IPS-11a (cell line): ENCODE measurements at regions not wholly inside any gene's neighbourhood (a gene's known extent, or its start where the extent isn't known, plus 50 kb on each side); places are given as distances from the start of the nearest gene placed in this dataset.

Experiments
- H3K4me3 ChIP-seq: one replicate; pipeline ENCODE4 v1.5.1; 2013; ENCODE audit warnings: low read depth, low read length, control low read depth

DNA sequence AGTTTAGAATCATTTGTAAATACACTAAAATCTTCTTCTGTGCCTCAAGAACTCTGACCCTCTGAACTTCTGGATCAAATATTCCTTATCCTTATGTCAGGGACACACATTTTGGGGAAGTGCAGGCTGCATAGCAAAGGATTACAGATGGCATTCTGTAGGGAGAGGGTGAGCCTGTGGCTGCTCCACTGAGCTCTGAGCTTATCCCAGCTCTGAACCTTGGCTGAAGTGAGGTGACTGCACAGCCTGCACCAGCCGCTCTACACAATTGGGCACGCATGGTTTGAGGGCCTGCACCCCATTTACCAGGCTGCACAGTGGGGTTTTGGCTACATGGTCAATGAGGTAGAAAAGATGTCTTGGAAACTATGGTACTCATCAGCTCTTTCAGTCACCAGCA lies 251.6 kb downstream of the GALR1 start:
- no peak overlapping the region for H3K4me3 ChIP-seq

DNA sequence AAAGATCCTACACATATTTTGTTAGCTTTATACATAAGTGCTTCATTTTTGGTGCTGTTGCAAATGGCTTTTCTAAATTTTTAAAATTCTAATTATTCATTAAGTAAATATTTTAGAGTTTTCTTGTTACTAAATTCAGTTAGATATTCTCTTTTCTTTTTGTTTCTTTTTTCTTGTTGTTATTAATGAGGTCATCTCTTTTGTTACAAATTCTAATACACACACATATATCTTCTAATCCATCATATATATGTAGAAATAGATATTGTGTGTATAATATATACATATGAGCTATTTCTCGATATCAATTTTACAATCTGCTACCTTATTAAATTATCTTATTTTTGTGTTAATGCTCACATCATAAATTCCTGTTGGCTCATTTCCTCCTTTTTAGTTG lies 255.9 kb downstream of the GALR1 start:
- H3K4me3 ChIP-seq: no peak overlapping the region

DNA sequence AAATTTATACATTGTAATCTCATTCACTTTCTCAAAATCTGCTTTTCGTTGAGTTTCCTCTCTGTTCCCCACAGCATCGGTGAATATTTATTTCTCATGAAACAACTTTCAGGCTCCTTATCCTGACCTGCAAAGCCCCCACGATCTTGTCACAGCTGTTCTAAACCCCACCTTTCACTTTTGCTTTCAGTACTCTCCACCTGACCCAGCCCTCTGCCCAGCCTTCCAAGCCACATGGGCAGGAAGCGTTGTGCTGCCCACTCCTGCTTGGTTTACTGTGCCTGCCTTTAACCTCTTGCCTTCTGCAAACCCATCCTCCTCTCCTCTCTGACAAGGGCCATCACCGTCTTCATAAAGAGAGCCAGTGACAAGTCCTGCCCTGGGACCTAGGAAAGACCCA lies 262.5 kb downstream of the GALR1 start:
- H3K4me3 ChIP-seq: no peak overlapping the region

- H3K4me3 ChIP-seq: no peak overlapping the region
Measured at GRCh38 chr18:77517901-77518300, 268.3 kb downstream of the GALR1 start.

DNA sequence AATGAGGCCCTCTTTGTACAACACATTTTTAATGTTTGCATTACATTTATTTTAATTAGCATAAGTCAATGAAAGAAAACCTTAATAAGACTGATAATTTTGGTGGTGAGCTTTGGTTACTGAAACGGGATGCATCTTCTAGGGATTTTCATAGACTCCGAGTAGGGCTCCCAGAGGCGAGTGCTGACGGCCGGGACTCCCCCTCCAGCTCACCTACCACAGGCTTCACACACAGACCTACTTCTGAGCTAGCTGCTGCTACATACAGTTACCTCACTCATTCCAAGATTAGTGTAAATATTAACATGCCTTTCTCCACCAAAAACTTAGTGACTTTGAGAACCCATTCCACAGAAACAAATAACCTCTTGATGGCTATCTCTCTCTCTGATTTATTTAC lies 271.1 kb downstream of the GALR1 start:
- H3K4me3 ChIP-seq: no peak overlapping the region

DNA sequence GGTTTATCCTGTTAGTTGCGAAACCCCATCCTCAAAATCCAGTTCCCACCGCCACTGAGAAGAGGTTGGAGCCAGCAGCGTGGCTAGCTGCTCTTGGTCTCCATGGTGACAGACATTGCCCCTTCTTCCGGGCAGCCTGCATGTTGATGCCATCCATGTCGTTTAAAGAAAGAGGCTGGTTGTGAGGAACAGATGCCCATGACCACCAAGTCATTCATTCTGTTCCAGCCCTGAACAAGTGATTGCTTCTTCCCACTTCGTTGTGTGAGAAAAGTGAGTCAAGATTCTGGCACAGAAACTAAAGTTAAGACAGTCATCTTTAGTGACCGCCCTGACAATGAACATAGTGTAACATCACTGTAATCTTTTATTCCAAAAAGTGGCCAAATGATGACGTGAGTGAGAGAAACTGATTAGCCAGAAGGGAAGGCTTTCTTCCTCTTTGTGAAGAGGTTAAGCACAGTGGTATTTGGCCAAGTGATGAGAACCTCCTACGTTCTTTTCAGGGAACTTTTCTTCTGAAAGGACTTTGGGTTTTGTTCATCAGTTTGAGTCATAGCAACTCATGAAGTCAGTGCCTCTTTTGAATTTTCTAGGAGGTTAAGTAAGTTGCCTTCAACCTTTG lies 272.5 kb downstream of the GALR1 start:
- no peak overlapping the region for H3K4me3 ChIP-seq

DNA sequence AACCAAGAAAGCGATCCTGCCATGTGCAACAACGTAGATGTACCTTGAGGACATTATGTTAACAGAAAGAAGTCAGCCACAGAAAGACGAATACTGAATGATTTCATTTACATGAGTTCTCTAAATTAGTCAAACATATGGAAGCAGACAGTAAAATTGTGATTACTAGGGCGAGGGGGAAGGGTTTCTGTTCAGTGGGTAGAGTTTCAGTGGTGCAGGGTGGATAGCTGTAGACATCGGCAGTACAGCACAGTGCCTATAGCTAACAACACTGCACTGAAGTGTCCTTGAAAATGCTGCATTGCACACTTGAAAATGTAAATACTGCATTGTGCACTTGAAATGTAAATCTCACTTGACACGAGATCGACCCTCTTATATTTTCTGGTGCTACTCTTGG lies 275.3 kb downstream of the GALR1 start:
- H3K4me3 ChIP-seq: no peak overlapping the region

- no peak overlapping the region for H3K4me3 ChIP-seq
Measured at GRCh38 chr18:77526962-77527361, 277.3 kb downstream of the GALR1 start.

DNA sequence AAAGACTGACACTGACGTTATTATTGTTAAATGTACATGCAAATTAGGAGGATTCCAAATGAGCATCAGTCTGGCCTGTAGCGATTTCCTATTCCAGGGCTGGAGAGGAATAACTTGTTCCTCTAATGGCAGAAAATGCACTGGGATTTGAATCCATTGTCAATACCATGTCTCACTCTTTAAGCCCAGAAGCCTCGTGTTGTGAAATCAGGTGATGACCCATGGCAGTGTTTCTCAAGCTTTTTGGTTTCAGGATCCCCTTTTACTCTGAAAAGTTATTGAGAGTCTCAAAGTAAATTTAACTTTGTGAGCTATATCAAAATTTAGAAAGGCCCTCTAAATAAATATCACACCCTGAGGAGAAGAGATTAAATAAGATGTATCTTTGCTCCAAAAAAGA lies 279.2 kb downstream of the GALR1 start:
- no peak overlapping the region for H3K4me3 ChIP-seq

GRCh38 chr18:77529492-77530176 lies 280.0 kb downstream of the GALR1 start:
- no peak overlapping the region for H3K4me3 ChIP-seq

DNA sequence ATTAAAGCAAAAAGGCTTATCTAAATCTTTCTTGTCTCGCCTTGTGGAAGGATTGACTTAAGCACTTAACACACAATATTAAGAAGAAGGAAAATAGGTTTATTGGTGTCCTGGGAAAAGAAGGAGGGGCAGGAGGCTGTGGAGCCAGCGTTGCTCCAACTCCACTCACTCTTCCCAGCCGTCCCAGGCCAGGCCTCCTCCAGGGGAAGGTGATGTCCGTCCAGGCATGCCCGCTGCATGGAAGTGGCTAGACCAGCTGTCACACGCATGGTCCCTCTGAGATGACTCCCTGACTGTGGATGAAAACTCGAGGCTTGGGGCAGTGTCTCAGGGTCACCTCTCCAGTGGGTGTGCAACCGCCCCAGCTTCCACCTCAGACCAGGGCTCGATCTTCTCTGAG lies 281.1 kb downstream of the GALR1 start:
- no peak overlapping the region for H3K4me3 ChIP-seq

DNA sequence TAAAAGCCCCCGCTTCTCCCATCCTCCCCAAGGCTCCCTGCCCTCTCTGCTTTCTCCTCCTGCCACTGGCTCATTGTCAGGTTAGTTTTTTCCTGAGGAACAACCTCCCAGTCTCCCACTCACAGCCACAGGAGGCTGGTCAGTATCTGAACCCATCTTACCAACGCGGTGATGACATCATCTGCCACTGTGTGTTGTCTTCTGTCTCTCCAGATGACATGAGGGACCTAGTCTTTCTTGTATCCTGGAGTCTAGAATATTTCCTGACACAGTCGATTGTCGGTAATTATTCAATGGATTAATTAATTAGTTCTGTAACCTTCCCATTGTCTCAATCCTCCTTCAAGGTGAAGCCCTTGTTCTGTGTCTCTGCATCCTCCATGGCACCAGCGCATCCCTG lies 290.2 kb downstream of the GALR1 start:
- H3K4me3 ChIP-seq: no peak overlapping the region

DNA sequence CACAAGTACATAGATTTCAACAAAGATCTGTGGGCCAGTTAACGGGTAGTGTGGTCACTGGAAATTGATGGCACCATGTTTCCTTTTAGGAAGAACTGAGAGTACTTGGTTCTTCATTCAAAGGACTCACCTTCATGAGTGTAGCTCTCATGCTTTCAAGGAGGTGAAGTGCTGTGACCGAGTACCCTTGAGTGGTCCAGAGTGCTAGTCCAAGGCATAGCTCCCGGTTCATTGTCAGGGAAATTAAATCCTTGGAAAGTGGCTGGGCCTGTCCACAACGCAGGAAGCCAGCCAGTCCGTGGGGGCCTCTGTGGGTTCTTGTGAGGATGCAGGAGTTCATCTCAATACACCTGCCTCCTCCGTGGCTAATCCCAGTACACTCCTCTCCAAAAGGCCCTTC lies 295.1 kb downstream of the GALR1 start:
- H3K4me3 ChIP-seq: no peak overlapping the region

- H3K4me3 ChIP-seq: no peak overlapping the region
Measured at GRCh38 chr18:77547757-77548156, 298.1 kb downstream of the GALR1 start.

DNA sequence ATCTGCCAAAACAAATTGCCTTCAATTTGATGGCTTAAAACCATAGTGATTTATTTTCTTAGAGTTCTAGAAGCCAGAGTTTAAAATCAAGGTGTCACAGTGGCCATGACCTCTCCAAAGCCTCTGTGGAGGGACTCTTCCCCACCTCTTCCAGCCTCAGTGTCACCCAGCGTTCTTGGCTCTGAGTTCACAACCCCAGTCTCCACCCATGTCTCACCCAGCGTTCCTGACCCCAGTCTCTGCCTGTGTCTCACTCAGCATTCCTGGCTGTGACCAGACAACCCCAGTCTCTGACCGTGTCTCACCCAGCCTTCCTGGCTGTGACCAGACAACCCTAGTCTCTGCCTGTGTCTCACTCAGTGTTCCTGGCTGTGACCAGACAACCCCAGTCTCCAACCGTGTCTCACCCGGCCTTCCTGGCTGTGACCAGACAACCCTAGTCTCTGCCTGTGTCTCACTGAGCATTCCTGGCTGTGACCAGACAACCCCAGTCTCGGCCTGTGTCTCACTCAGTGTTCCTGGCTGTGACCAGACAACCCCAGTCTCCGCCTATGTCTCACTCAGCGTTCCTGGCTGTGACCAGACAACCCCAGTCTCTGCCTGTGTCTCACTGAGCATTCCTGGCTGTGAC lies 299.3 kb downstream of the GALR1 start:
- no peak overlapping the region for H3K4me3 ChIP-seq

GRCh38 chr18:77550625-77551024 lies 301.0 kb downstream of the GALR1 start:
- H3K4me3 ChIP-seq: no peak overlapping the region

DNA sequence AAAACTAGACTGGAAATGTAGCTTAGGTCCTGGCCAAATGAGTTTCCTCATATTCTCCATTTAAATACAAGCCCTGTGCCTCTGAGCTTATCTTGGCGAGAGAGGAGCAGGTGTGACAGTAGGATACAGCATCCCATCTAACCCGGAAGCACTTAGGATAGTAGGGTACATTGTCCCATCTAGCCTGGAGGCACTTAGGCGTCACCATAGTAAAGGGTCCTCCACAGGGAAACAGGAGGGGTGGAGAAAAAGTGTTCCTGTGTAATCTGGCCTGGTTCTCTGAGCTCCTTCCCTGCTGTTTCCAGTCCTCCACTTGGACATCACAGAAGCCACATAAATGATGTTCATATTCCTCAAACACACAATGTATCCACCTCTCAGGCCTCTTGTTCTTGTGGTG lies 301.4 kb downstream of the GALR1 start:
- no peak overlapping the region for H3K4me3 ChIP-seq

- H3K4me3 ChIP-seq: no peak overlapping the region
Measured at GRCh38 chr18:77552945-77553344, 303.3 kb downstream of the GALR1 start.

DNA sequence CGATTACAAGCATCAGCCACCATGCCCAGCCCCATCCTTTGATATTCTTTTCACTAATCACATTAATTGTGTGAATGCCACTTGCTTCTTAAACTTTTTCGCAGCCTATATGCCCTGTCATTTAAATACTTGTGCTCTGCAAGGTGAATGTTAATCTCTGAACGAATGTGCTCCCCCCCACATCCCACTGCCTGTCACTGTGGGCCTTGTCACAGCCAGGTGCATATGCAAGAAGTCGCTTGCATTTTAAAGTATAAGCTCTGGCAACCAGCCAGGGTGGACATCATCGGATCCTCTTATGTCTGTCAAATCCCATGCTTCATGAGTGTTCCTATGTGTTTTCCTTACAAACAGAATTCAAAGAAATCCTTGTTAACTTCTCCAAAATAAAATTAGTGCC lies 304.4 kb downstream of the GALR1 start:
- no peak overlapping the region for H3K4me3 ChIP-seq

DNA sequence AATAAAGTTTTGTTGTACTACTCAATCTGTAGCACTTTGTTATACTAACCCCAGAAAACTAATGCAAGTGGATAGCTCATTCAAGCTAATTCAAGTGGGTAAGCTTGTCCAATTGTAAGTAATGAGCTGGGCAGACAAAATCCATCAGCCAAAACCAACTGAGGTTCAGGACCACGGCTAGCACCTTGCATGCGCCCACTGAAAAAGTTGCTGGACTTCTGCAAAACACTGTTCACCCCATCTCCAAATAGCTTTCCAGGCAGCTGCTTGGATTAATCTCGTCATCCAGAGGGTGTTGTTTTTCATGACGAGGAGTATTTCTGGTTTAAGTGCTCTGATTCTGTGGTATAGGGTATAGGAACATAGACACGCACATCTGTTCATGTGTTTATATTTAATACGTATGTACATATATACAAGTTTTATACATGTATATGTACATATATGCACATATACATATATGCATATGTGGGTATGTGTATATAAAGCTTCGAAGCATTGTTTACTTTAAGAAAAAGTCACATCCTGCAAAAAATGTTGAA lies 307.5 kb downstream of the GALR1 start:
- no peak overlapping the region for H3K4me3 ChIP-seq

DNA sequence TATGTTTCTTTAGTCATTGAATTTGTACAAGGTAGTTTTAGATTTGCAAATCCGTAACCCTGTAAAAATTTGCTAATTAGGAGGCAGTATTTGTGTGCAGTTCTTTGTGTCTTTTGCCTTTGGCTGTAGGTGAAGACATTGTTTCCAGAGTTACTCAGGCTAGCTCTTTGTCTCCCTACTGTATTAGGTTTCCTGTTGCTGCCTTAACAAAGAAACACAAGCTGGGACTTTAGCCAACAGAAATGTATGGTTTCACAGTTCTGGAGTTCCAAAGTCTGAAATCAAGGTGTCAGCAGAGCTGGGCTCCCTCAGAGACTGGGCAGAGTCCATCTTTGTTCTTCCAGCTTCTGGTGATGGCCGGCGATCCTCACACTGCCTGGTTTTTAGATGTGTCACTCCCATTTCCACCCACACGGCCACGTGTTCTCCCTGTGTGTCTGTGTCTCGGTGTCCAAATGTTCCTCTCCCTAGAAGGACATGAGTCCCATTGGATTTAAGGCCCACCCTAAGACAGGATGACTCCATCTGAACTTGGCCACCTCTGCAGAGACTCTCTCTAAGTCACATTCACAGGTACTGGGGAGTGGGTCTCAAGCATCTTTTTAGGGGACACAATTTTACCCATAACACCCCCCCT lies 309.7 kb downstream of the GALR1 start:
- no peak overlapping the region for H3K4me3 ChIP-seq
